ENCODE measurements at regions not wholly inside any gene's neighbourhood (a gene's known extent, or its start where the extent isn't known, plus 50 kb on each side); places are given as distances from the start of the nearest gene placed in this dataset.
"Not testable (repeated sequence)": the region's sequence is repeated elsewhere in the genome, so short reads cannot be mapped to it uniquely, and the experiment has no call there.

DNA sequence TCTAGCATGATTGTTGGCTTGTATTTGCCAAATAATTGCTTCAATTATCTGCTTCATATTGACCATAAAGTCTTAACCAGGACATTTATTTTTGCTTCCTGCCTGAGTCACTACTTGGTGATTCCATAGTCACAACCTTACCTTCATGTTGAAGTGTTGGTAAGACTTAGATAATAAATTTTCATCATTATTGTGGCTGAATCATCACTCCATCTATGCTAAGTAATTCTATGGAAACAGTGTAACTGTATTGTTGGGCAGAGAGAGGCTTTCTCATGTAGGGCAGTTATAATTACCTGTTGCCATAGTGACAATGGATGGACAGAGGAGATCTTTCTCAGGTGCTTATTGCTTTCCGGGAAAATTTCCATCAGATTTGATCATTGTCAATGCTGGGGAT lies 330.7 kb upstream of the LRRC3B start:
- no peak for DNase-seq

DNA sequence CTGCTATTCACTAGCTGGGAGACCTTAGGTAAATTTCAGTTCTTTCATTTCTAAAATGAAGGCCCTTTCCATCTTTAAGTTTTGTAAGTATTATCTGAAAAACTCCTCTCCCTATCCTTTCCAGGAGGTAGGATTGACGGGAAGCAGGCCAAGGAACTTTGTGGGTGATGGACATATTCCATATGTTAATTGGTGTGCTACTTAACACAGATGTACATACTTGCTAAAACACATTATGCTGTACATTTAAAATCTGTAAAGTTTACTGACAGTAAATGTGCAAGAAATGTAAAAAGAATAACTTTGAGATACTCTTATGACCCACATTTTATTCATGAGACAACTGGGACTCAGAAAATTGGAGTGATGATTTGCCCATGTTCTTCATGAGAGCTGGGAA lies 329.8 kb upstream of the LRRC3B start:
- DNase-seq: no peak

DNA sequence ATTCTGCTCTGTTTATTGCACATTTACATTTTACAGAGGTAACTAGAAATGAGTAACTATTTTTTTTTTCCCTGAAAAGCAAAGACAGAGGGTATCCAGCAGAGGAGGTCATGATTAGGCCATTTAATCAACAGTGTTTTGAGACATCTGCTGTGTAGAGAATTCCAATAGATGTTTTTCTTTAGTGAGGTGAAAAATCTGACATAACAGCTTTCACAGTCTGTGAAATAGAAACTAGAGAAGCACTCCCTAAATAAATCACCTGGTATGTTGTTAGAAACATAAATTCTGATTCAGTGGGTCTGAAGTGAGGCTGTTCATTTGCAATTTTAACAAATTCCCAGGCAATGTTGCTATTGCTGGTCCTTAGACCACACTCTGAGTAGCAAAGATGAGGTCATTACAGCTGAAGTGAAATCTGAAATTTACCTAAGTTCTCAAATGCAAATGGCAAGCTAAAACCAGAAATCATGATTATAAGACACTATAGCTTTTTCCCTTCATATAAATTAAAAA lies 329.2 kb upstream of the LRRC3B start:
- no peak for DNase-seq

DNA sequence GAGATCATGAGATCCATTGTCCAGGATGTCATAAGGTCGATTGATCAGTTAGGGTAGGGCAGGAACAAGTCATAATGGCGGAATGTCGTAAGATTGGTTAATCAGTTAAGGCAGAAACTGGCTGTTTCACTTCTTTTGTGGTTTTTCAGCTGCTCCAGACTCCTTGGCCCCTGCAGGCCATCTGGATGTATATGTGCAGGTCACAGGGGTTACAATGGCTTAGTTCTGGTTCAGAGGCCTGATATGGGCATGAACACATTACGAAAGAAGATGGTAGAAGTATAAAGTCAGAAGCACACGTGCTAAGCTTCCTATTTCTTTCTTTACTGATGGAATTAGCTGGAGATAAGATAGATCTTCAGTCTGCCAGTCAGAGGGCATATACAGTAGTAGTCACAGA lies 315.4 kb upstream of the LRRC3B start:
- DNase-seq: no peak

DNA sequence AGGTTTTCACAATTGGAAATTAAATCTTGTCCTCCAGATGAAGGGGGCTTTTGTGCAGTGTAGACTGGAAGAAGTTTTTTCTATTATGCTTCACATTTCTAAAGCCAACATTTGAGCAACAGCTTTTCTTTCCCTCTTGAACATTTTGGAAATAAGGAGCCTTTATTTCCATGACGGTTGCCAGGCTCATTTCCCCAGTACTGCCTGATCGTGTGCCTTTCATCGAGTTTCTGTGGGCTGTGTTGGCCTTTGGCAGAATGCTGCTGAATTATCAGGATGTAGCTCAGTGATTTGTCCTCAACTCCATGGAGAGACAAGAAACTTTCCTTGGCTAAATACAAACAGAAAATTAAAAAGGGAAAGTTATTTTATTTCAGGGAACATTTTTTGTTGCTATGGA lies 314.8 kb upstream of the LRRC3B start:
- no peak for DNase-seq

DNA sequence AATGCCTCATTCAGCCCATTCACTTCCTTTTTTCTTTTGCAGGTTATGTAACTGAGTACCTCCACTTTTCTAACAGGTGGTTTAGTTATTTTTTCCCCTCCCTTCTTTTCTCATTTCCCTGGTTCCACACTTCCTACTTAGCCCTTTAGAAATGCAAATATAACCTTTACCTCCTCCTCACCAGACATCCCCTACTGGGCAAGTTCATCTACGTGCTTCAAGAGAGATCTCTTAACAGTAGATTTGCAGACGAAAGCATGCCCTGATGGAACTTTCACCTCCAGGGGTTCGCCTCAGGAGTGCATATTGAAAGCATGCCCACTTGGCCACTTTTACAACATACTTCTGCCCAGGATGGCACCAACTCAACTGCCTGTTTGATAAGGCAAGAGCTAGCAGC lies 314.1 kb upstream of the LRRC3B start:
- DNase-seq: no peak

DNA sequence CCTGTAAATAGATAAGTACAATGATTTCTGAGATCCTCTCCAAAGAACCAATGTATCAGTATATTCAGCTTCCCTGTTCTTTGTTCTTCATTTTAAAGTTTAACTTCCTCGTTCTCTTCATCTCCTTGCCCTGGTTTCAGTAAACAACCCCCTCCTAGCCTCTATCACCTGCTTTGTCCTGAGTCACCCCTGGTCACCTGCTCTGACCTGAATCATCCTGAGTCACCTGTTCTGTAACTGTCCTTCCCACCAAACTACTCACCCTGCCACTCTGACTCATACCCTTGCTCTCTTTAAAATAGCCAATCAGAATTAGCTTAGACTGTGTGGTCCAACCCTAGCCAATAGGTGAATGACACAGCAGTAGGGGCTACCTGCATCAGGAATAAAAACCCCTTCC lies 313.0 kb upstream of the LRRC3B start:
- not testable (repeated sequence) for DNase-seq

DNA sequence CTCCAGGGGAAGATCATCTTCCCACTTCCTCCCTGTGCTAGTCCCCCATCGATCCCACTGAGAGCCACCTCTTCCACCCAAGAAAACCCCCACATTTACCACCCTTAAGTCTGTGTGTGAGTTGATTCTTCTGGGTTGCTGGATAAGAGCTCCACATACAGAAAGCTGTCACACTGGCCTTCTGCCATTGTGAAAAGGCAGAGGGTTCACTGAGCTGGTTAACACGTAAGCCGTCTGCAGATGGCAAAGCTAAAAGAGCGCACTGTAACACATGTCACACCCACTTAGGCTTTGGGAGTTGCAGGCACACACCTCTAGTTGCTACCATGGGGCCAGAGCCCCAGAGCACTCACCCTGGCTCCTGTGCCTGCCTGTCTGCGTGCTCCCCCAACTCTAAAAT lies 309.8 kb upstream of the LRRC3B start:
- DNase-seq: no peak

DNA sequence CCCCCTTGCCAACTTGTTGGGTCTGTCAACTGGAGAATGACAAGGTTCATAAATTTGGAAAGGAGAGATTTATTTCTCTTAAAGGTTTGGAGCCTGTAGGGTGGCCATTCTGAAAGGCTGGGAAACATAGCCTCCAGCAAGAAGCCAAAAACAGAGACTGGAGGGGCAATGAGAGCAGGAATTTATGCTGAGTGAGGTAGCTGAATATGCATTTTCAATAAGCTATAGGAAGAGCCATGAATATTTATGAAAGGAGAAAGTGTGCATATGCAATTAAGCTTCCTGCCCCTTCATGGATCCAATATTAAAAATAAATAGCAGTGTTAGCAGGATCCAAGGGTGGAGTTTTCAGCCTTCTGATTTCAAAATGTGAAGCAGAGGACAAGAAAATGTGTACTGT lies 306.1 kb upstream of the LRRC3B start:
- DNase-seq: no peak

DNA sequence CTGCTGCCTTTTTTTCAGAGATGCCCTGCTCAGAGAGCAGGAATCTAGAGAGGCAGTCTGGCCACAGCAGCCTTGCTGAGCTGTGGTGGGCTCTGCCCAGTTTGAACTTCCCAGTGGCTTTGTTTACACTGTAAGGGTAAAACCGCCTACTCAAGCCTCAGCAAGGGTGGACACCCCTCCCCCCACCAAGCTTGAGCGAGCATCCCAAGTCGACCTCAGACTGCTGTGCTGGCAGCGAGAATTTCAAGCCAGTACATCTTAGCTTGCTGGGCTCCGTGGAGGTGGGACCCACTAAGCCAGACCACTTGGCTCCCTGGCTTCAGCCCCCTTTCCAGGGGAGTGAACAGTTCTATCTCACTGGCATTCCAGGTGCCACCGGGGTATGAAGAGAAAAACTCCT lies 298.8 kb upstream of the LRRC3B start:
- not testable (repeated sequence) for DNase-seq

DNA sequence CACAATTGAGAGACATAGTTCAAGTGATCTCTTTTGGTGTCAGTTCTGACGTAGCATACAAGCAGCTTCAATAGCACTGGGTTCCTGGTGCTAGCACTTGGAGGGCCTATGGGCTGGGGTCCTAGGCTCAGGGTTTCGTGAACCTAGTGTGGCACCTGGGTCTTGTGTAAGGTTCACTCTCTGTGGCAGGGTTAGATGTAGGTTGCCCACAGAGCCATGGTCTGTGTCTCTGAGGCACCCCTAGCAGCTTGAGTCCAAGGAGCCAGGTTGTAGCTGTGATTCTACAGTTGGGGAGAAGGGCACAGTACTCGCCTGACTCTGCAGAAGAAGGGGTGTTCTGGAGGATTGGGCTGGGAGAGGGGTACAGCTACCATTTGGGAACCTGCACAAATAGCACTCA lies 282.6 kb upstream of the LRRC3B start:
- no peak for DNase-seq

DNA sequence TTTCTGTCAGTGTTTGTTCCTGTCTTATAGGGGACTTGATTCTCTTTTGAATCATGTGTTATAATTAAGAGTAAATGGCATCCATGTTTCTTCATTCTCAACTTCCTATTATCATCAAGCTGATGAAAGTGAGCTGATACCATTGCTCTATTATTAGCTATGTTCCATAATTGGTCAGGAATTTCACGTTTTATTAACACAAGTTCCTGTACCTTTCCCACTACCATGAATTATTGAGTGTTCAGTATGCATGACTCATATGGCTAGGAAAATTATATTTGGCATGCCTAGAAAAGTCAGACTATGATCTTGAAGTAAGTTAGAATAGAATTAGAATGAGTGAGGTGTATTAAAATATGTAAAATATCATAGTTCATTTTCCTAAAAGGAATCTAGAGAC lies 278.9 kb upstream of the LRRC3B start:
- DNase-seq: no peak

DNA sequence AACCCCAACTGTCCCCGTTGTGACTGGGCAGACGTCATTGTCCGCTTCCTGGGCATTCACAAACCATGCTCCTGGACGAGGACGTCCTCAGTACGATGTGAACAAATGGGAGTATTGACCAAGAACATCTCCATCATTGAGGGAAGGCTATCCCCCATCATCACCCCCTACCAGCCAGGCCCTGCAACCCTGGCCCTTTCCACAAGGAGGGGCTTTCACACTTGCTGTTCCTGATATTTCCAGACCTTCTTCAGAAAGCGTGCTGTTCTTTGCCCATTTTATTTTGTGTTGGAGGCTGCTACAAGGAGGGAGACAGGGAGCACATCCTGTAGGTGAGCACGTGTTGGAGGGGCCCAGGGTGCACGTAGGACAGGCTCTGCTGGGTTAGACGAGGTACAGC lies 277.0 kb upstream of the LRRC3B start:
- no peak for DNase-seq

DNA sequence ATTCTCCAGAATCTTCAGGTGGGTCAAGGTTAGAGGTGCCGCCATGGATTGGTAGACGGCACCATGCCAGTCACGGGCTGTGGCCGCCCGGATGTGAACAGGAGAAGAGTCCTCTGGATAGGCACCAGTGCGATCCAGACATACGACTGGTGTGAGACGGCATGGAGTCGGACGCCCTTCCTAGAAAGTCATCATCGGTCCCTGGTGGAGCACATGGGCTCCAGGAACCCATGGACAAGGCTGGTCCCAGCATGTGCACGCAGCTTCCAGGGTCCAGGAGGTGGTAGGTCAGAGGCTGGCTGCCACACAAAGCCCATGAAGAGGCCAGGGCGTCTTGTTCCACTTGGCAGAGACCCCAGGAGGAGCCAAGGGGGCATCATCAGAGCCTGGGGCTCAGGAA lies 276.1 kb upstream of the LRRC3B start:
- DNase-seq: no peak

DNA sequence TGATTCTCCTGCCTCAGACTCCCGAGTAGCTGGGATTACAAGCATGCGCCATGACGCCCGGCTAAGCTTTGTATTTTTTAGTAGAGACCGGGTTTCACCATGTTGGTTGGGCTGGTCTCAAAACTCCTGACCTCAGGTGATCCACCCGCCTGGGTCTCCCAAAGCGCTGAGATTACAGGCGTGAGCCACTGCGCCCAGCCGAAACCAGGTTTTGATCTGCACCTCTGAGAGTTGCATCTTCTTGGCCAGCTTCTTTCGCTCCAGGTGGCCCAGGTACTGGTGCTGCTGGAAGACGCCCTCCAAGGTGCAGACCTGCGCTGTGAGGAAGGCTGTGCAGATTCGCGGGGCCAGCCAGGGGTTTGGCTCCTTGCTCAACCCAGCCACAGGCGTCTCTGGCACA lies 275.4 kb upstream of the LRRC3B start:
- DNase-seq: no peak

DNA sequence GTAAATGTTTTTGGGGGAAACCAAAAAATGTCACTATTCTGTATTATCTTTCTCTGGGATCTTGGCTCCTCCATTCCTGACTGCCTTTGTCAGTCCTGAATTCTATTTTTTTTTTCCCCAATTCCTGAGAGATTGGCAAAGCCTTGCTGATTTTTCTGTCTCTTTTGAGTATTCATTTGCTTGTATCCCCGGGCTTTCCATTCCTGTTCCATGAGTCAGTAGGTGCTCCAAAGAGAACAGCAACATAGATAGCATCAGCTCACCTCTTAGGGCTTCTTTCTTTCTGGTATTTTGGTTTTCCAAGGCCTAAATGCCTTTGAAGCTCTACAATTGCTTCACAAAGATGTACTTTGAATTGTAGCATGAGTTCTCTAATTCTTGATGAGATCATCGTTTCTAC lies 271.7 kb upstream of the LRRC3B start:
- DNase-seq: no peak

DNA sequence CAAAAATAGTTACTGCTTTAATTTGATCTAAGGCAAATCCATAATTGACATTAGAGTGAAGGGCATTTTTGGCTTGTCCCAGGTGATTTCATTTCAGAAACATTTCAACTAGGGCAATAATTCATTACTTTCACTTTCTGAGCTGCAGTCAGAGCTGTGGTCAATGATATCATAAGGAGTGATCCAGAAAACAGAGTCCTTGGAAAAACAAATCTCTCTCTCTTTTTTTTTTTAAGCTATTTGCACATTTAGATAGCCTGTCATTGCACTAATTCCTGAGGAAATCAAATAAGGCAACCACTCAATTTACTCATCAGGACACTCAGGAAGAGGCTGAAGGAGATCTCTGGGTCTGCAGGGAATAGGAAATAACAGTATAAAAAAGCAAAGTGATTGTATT lies 269.5 kb upstream of the LRRC3B start:
- DNase-seq: no peak

DNA sequence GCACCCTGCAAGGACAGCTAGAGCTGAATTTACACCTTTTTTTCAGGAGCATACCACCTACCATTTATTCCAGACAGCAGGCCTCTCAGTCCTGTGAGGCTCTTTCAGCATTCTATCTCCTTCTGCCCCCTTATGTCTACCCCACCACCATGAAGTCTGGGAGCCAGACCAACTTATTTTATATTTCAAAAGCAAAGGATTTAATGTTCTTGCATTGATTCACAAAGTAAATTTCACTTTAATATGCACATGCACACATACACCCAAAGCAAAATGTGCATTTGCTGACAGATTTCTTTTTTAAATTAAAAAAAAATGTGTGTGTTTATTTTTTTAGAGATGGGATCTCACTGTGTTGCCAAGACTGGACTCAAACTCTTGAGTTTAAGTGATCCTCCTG lies 264.2 kb upstream of the LRRC3B start:
- DNase-seq: no peak

DNA sequence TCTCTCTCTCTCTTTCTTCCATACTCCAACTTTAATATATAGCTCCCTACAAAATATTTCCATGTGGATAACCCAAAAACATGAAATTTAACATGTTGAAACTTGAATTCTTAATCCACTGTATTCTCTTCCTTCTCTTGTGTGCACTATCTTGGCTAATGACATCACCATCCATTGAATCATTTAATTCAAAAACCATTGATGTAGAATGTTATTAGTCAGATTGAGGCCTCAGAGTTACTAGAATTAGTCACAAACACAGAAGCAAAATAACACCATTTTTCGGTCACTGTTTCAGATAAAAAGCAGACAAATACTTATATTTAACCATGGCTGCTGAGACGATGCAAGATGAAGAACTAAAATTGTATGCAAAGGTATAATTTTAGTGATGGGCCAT lies 256.9 kb upstream of the LRRC3B start:
- DNase-seq: no peak

DNA sequence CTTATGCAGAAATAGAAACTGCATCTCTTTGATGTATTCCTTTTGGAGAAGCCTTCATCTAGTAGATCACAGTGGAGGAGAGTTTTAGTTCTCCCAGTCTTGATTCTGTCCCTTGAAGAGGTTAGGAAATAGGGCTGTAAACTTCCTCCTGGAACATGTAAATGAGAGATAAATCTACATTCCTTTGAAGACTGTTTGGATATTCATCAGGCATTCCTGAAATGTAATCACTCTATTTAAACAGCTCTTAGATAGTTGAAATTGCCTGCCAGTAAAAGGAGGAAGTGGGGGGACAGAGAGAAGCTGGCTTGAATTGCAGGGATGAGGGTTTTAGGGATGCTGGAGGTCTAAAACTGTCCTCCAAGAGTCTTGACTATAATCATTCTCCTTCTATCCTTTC lies 254.3 kb upstream of the LRRC3B start:
- no peak for DNase-seq

DNA sequence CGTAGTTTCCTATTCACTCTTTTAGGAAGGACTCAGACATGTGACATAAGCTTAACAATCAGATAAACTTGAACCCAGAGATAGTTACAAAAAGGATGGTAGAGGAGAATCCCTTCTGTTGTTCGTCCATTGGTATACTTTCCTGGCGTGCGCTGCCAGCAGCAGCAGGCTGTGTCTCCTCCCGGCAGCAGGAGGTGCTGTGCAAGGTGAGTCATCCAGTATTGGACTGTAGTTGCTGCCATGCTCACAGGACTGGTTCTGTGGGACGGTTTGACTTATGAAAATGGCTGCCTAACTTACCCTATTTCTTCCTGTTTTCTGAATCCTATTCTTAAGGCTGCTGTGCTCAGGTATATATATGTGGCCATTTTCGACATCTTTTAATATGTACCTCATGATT lies 253.4 kb upstream of the LRRC3B start:
- no peak for DNase-seq

DNA sequence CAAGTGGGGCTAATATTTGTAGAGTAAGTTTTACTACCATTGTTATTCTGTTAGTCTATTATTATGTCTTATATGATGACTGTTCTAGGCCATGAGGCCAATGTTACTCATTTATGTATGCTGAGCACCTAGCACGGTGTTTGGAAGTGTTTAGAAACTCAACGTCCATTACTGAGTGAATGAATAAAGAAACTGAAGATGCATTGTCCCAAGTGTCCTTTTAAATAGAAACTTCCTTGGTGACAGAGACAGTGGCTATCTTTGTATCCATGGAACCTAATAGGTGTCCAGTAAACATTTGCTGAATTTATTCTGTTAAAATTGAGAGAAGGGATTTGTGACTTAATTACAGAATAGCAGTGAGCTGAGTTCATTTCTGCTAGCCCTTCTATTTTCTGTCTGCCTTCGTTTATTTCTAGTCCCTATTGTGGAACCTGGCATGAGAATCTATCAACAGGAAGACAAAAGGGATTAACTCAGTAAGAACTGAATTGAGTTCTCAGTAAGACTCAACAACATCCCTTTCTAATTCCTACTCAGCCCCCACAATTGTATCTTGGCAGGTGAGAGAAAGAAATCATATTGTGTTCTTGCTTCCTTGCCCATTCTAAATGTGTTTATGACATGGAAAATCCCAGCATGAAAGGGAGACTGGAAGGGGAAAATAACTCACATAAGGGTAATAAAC lies 246.6 kb upstream of the LRRC3B start:
- no peak for DNase-seq

DNA sequence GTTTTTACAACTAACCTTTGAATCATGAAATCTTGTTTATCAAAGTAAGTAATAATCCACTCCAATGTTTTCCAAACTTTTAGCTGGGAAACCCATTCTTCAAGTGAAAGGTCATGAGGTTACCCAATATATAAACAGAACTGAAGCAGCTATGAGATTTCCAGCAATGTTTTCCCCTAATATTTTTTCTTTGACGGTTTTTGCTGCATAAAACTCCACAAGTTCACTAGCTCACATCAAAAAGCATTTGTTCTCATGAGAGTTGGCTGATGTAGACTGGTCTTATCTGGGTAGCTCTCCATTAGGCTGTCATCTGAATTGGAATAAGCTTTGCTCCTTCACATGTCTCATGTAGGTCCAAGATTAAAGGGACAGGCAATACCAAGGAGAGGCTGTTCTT lies 241.2 kb upstream of the LRRC3B start:
- DNase-seq: no peak

DNA sequence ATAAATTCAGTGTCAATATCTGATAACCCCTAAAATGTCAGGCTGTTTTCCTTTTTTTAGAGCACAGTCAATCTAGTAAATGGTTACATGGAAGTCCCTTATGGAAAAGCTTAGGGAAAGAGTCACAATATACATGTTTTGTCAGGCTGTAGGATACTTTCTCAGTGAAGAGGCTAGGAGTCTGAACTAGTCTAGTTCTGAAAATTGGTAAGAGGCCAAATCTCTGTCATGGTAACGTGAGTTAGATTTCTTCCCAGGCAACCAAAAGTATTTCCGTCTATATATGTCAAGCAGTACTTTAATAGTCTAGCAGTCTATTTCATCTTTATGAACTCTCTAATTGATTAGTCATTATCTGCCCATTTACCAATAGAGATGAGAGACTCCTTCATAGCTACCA lies 215.9 kb upstream of the LRRC3B start:
- no peak for DNase-seq

DNA sequence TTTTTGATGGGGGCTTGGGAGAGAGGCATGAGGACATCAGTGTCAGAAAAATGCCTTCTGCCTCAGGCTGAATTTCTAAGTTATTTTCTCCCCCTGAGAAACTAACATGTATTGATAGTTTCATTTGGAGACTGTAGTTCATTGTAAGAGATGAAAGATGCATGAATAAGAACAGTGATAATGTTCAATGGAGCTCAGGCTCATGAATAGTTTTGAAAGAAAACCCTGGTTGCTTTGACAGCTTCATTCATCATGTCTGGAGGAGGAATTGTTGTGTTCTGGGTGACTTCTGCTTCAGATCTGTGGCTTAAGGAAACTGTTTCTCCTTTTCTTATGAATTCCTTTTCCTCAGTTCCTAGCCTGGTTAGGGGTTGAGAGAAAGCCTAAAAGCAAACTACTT lies 204.0 kb upstream of the LRRC3B start:
- DNase-seq: no peak

DNA sequence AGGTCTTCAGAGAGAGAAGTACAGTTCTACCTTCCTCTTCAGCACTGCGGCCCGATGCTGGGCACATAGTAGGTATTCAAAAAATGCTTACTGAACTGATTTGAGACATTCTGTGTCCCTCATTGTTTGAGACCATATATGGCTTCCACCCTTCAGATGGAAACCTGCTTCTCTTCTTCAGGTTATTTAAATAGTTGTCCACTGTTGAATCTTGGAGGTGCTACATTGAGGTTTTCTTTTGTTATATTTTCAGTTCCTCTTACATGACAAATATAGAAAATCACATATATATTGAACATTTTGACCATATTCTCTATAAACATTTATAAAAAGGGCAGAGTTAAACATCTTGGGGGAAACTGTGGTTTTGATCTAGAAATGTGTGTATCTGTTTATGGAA lies 200.2 kb upstream of the LRRC3B start:
- DNase-seq: no peak
